HepG2 (cell line): ENCODE measurements at regions not wholly inside any gene's neighbourhood (a gene's known extent, or its start where the extent isn't known, plus 50 kb on each side); places are given as distances from the start of the nearest gene placed in this dataset.

Experiments used
- ATF1 ChIP-seq: IDR thresholded peaks from 2 replicates; pipeline ENCODE4 v1.6.1; 2016; ENCODE audit warnings: mild to moderate bottlenecking, control low read depth
- ETV6 ChIP-seq: sonication (generic); formaldehyde crosslinking; conservative IDR thresholded peaks from 2 replicates; pipeline ENCODE4 v1.4.0; 2020; ENCODE audit warnings: missing genetic modification reagents
- EZH2 ChIP-seq: conservative IDR thresholded peaks from 2 replicates; pipeline ENCODE4 v1.6.1; 2012; ENCODE audit warnings: mild to moderate bottlenecking, low read depth, low read length, moderate library complexity
- KLF16 ChIP-seq, 2 experiments: sonication (generic) in 1 of 2; formaldehyde crosslinking in 1 of 2; IDR thresholded peaks; 2 replicates each; pipeline versions ENCODE4 v1.6.1 to v1.8.0; 2016 to 2023; ENCODE audit warnings: missing genetic modification reagents in 2 of 2, missing compliant biosample characterization in 1 of 2
- PCBP1 ChIP-seq: fragments of 200-400 bp; formaldehyde crosslinking; IDR thresholded peaks from 2 replicates; pipeline ENCODE4 v1.6.1; 2017; ENCODE audit warnings: mild to moderate bottlenecking, low read depth, low read length, borderline replicate concordance
- SIN3A ChIP-seq: IDR thresholded peaks from 2 replicates; pipeline ENCODE4 v1.6.1; 2011; ENCODE audit warnings: low read depth, mild to moderate bottlenecking, control low read depth, low read length, borderline replicate concordance
- TARDBP ChIP-seq: sonication (generic); formaldehyde crosslinking; IDR thresholded peaks from 2 replicates; pipeline ENCODE4 v1.8.0; 2022; ENCODE audit warnings: mild to moderate bottlenecking, missing genetic modification reagents
- ZNF234 ChIP-seq: sonication (generic); formaldehyde crosslinking; conservative IDR thresholded peaks from 2 replicates; pipeline ENCODE4 v1.5.1; 2020; ENCODE audit warnings: mild to moderate bottlenecking, missing genetic modification reagents
- ZNF644 ChIP-seq: IDR thresholded peaks from 2 replicates; pipeline ENCODE4 v1.6.1; 2016; ENCODE audit warnings: low read depth
- TF ChIP-seq, protein P1 (sequence below): sonication (generic); formaldehyde crosslinking; IDR thresholded peaks from 2 replicates; pipeline ENCODE4 v1.5.1; 2020; ENCODE audit warnings: missing genetic modification reagents, mild to moderate bottlenecking, borderline replicate concordance
- TF ChIP-seq, protein P2 (sequence below): sonication (generic); formaldehyde crosslinking; IDR thresholded peaks from 2 replicates; pipeline ENCODE4 v1.5.0; 2020; ENCODE audit warnings: mild to moderate bottlenecking, missing genetic modification reagents, moderate library complexity
- TF ChIP-seq, protein P3 (sequence below), 2 experiments: IDR thresholded peaks; 2 replicates each; pipeline ENCODE4 v1.6.1; 2011 to 2012; ENCODE audit warnings: low read length in 2 of 2, borderline replicate concordance in 1 of 2, low read depth in 1 of 2, mild to moderate bottlenecking in 1 of 2, moderate library complexity in 1 of 2

DNA sequence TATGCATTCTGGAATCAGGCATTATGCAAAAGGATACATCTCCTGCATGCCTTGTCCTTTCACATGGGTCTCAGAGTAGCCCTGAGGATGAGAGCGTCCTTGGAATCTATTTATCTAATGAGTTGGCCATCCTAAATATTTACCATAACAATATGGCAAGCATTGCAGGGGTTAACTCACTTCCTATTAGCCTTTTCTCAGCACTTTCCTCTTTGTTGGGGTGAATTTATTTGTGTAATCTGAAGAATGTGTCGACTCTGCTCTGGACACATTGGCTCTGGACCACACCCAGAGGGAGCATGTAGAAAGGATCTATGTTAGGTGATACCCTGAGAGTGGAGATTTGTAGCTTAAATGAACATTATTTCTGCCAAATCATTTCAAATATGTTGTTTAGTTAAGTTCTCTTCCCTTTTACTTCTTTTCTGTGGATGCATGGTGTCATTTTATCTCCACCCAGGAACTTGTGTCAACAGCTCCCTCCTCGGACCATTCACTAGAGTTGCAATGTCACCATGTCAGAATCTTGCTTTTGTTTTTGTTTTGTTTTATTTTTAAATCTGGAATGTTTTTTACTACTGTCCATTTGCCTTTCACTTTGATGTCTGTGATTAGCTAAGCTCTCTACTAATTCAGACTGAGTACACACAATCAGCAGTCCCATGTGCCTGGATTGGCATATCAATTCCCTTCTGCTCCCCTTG lies 757.0 kb upstream of the MMS22L start:
- TF ChIP-seq, protein P1, sequence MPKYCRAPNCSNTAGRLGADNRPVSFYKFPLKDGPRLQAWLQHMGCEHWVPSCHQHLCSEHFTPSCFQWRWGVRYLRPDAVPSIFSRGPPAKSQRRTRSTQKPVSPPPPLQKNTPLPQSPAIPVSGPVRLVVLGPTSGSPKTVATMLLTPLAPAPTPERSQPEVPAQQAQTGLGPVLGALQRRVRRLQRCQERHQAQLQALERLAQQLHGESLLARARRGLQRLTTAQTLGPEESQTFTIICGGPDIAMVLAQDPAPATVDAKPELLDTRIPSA (CRISPR knock-in tag): no peak
- no peak for TF ChIP-seq TARDBP (CRISPR knock-in tag)
- no peak for TF ChIP-seq ZNF644 (CRISPR knock-in tag)
- no peak for TF ChIP-seq SIN3A
- TF ChIP-seq ZNF234 (CRISPR knock-in tag): no peak
- TF ChIP-seq EZH2: no peak
- TF ChIP-seq ETV6 (CRISPR knock-in tag): no peak
- TF ChIP-seq, protein P2, sequence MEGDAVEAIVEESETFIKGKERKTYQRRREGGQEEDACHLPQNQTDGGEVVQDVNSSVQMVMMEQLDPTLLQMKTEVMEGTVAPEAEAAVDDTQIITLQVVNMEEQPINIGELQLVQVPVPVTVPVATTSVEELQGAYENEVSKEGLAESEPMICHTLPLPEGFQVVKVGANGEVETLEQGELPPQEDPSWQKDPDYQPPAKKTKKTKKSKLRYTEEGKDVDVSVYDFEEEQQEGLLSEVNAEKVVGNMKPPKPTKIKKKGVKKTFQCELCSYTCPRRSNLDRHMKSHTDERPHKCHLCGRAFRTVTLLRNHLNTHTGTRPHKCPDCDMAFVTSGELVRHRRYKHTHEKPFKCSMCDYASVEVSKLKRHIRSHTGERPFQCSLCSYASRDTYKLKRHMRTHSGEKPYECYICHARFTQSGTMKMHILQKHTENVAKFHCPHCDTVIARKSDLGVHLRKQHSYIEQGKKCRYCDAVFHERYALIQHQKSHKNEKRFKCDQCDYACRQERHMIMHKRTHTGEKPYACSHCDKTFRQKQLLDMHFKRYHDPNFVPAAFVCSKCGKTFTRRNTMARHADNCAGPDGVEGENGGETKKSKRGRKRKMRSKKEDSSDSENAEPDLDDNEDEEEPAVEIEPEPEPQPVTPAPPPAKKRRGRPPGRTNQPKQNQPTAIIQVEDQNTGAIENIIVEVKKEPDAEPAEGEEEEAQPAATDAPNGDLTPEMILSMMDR (CRISPR knock-in tag): no peak
- TF ChIP-seq, protein P3, sequence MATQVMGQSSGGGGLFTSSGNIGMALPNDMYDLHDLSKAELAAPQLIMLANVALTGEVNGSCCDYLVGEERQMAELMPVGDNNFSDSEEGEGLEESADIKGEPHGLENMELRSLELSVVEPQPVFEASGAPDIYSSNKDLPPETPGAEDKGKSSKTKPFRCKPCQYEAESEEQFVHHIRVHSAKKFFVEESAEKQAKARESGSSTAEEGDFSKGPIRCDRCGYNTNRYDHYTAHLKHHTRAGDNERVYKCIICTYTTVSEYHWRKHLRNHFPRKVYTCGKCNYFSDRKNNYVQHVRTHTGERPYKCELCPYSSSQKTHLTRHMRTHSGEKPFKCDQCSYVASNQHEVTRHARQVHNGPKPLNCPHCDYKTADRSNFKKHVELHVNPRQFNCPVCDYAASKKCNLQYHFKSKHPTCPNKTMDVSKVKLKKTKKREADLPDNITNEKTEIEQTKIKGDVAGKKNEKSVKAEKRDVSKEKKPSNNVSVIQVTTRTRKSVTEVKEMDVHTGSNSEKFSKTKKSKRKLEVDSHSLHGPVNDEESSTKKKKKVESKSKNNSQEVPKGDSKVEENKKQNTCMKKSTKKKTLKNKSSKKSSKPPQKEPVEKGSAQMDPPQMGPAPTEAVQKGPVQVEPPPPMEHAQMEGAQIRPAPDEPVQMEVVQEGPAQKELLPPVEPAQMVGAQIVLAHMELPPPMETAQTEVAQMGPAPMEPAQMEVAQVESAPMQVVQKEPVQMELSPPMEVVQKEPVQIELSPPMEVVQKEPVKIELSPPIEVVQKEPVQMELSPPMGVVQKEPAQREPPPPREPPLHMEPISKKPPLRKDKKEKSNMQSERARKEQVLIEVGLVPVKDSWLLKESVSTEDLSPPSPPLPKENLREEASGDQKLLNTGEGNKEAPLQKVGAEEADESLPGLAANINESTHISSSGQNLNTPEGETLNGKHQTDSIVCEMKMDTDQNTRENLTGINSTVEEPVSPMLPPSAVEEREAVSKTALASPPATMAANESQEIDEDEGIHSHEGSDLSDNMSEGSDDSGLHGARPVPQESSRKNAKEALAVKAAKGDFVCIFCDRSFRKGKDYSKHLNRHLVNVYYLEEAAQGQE (IDR thresholded peaks at IDR 0.05; ENCODE audit: borderline replicate concordance in 1 of 2, low read depth in 1 of 2, low read length in 2 of 2): no peak
- TF ChIP-seq PCBP1: no peak
- no peak for TF ChIP-seq KLF16 (CRISPR knock-in tag; IDR thresholded peaks at IDR 0.05)
- TF ChIP-seq ATF1 (CRISPR knock-in tag): no peak
